G401.6 (cell line): ENCODE measurements at regions not wholly inside any gene's neighbourhood (a gene's known extent, or its start where the extent isn't known, plus 50 kb on each side); places are given as distances from the start of the nearest gene placed in this dataset.

Experiments used
- FAIRE-seq: peaks from 2 replicates; lab custom pipeline; 2012; peaks lifted over from hg19 to GRCh38; lab: Jason Lieb, UNC

DNA sequence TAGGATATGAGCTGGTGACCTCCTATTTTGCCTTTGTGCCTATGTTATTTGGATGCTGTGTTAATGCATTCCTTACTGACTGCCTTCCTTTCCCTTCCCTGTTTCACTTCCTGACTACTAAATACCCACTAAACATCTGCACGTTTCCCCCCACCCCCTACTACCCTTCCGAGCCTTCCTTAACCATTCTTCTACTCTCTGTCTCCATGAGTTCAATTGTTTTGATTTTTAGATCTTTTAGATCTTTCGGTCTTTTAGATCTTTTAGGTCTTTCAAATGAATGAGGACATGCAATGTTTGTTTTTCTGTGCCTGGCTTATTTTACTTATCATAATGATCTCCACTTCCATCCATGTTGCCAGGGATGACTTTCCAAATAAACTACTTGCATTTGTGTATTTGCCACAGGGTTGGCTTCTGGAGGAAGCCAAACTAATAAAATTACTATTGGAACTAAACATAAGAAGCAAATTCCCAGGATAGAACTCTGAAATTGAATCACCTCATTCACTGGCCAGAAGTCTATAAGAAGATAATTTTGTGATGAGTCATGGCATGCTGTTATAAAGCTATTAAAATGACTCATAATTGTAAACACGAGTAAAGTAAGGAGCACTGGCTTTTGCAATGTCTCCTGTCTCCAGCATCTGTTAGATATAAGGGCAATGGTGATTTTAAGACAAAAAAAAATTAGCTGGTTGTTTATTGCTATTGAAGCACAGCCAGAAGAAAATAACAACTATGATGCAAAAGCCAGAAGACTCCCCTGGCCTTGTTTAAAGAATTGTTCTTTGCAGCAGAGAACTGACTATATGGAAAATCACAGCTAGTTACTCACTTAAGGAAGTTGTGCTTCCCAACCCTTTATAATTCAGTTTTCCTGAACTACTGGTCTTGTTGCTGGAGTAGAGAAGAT, 586.3 kb downstream of the LRFN5 start:
- FAIRE-seq, result no peak

DNA sequence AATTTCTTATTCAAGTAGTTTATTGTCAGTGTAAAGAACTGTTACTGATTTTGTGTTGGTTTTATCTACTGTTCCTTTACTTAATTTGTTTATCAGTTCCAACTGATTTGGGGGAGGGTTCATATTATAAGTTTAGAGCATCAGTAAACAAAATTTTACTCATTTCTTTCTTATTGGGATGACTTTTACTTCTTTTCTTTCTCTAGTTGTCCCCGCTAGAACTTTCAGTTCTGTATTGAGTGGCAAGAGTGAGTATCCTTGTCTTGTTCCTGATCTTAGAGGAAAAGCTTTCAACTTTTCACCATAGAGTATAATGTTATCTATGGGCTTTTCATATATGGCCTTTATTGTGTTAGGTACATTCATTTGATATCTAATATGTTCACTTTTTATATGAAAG, 584.1 kb downstream of the LRFN5 start:
- no peak for FAIRE-seq

DNA sequence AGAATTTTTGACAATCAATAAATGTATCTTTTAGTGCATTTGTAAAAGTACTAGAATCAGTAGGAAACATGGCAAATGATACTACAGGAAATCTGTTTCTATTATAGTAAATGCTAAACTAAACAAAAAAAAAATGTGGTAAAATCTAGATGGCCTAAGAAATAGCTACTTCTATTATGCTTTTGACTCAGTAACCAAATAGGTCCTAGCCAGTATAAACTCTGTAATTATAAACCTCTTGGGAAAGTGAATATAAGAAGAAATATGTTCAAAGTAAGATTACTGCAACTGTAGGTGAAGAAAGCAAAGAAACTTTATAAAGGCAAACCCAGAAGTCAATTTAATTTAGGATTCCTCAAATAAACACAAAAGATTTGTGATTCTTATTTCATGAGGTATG, 581.2 kb downstream of the LRFN5 start:
- no peak for FAIRE-seq

DNA sequence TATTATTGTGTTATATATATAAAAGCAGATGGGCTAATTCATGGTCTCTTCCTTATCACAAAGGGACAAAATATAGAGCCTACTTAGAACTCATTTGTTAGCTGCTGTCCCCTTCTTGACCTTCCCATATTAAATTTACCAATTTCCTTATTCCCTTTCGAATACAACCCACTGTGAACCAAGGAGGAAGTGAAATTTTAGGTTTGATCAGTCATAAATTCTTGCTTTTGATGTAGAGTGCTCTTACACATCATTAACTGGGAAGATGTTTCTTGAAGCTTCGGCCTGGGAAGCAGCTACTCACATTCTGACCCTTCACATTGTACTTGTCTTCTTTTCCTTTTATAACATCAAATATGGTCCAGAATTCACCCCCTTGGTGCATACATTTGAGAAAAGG, 579.0 kb downstream of the LRFN5 start:
- FAIRE-seq, result no peak

DNA sequence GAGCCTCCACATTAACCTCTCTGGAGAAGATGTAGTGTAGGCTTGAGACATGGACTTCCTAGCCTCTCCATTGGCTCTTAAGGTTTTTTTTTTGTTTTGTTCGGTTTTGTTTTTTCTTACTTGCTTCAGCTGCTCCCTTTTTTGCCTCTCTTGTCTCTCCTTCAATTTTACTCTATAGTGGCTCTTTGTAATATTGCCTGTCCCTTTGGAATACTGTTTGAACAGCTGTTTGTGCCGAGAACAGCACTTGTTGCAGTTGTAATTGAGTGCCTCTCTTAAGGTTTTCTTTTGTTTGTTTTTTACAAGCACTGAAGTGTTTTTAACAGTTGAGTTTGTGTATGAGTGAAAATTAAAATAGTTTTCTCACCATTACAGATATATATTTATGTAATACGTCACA, 567.7 kb downstream of the LRFN5 start:
- no peak for FAIRE-seq

DNA sequence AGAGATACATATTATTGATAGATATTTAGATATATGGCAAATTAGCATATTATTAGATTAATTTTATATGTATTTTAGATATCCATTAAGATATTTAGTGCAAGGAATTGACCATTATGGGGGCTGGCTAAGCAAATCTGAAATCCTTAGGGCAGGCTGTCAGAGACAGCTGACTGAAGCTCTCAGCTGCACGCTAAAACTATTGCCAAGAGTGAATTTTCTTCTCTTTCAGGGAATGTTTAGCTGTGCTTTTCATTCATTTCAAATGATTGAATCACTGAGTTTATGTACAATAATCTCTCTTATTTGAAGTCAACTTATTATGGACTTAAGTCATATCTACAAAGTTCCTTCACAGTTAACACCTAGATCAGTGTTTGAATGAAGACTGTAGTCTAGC, 566.5 kb downstream of the LRFN5 start:
- no peak for FAIRE-seq

DNA sequence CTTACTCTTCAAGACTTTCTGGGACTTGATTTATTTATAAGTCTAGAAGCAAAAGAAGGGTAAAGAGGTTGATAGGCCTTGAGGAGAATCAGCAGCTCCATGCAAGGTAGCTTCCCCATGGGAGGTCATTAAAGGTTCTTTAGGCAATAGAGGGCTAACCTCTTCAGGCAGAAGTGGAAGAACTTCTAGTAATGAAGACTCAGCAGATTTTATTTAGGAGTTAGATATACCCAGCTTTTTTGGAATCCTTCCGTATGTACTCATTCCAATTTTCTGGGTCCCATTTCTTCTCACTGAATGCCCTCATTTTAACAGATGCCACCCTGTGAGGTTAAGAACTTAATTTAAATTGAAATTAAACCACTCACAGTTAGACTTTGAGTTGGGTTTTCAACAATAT, 565.6 kb downstream of the LRFN5 start:
- FAIRE-seq, result no peak

DNA sequence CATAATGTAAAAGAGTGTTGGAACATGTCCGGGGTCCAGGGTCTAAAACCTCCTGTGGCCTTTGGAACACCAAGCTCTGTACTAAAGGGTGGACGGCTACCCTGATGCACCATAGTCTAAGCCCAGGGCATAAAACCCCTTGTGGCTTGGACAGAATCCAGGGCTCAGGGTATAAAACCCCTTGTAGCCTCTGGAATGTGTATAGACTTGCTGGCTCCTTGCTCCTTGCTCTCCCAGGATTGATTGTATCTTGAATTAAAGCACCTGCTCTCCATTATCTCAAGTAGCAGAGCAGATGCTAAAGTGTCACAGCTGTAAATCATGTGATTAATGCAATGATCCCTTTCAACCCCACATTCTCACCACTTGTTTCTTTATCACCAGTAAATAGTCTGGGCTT, 556.5 kb downstream of the LRFN5 start:
- FAIRE-seq, result no peak

DNA sequence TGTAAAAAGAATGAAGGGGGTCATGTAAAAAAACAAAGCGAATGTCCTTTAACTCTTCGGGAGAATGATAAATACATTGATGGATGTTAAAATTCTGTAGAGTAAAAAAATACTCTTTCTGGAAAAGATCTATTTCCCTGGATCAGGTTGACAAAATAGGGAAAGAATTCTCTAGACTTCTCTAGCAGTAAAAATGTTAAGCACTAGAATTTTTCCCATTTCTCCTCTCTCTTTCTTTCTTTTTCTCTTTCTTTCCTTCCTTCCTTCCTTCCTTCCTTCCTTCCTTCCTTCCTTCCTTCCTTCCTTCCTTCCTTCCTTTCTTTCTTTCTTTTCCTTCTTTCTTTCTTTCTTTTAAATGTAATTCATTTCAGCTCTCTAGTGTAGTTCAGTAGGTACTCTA, 552.5 kb downstream of the LRFN5 start:
- no peak for FAIRE-seq

DNA sequence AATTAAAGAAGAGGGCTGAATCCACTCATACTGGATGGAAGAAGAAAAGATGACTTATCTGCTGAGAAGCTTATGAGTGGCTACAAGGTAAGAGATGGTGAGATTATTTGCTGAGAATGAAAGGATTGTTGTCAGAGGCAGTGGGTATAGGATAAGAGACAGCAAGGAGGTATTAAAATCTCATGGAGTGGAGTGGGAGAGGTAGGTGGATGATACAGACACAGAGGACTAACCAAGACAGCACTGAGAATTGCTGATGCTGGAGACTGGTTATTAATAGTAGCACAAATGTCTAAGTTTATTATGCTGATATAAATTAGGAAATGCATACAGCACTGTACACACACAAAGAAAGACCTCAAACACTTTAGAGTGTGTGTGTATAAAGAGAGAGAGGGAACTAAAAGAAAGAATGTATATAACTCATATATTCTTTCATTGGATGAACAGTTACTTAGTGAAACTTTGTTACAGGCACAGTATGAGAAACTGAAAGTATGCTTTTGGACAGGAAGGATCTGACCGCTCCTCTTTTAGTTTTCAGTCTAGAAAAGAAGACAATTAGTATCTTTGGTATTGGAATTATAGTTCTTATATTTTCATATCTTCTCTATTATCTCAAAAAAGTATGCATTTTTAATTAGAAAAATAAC, 543.1 kb downstream of the LRFN5 start:
- no peak for FAIRE-seq

DNA sequence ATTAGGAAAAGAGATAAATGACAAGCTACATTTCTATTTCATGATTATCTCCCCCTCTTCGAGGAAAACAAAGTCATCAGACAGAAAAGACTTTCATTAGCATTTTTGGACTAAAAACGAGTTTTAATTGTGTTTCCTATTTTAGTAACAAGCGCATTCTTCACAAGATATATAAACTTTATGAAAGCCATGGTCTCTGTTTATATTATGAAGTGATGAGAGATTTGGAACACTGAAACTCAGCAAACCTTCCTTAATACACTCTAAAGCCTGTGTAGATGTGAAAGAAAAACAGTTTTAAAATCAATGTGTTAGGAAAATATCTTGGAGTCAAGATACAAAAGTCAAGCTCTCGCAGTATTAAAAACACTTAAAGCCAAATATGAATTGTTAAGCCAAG, 539.1 kb downstream of the LRFN5 start:
- FAIRE-seq, result no peak

DNA sequence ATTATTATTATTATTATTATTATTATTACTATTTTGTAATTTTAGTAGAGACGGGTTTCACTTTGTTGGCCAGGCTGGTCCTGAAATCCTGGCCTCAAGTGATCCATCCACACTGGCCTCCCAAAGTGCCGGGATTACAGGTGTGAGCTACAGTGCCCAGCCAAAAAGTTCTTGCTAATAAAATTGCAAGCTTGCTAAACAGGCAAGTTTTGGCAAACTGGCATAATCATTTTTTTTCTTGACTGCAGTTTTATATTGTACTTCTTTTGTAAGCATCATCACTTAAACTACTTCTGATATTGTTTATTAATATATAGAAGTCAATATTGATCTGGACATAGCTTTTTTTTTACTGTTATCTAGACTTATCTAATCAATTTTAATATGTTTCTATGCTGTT, 536.4 kb downstream of the LRFN5 start:
- FAIRE-seq, result no peak

DNA sequence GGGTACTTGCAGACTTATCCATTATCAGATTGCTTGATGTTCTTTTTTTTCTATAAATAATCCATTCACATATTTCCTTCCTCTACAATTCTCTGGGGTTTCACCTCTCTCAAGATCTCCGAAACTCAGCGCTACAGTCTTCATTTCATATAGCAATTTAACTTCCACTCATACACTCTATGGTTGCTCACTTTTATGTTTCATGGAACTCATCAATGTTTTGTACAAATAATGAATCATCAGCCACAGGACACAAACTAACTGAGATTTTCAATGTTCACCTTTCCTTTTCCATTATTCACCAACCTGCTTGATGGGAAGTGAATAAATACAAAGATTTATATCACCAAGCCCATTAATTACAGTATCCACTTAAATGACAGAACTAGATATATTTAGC, 534.7 kb downstream of the LRFN5 start:
- no peak for FAIRE-seq

DNA sequence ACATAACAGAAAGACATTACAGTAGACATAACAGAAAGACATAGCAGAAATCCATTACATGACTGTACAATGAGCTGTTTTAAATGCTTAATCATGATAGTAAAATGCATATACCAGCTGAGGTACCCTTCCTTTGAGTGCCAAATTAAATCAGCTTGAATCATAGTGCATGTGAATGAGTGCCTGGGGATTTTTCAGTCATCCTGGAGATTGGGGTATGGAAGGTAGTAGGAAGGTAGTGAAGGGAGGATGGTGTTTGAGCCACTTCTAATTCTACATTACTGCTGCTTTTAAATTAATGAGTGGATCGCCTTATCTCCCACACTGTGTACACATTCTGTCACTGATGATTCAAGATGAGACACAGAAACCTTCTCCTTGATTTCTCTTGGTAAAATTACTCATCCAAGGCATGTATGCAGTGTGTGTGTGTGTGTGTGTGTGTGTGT, 534.2 kb downstream of the LRFN5 start:
- FAIRE-seq, result no peak

DNA sequence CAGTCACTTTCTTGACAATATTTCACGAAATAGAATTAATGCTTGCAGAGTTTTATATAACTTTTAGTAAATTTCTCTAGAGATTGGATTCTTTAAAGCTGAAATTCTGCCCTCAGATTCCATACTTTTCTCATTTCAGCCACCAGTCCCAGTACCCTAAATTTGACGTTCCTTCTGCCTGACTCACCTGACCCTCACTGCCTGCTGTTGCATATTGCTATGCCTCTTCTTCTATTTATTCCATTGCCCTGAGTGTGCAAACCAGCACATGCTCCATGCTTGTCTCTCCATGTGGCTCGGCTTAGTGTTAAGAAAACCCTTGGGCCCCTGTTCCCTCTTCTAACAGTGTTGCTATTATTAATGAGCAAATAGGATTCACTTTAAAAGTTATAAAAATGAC, 533.3 kb downstream of the LRFN5 start:
- FAIRE-seq, result no peak

DNA sequence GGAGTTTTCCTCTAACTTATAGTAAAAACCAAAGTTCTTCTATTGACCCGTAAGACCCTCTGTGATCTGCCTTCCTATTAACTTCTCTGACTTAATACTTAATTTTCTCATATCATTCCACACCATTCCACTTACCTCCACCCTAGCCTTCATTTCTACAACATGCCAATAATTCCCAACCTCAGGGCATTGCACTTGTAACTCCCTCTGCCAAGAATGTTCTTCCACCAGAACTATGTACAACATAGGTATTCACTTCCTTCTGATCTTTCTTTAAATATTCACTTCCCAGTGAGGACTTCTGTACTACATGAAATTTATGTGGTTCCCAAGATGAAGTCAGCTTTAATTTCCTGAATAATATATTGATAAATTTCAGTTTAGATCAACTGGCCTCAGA, 531.7 kb downstream of the LRFN5 start:
- FAIRE-seq, result no peak

DNA sequence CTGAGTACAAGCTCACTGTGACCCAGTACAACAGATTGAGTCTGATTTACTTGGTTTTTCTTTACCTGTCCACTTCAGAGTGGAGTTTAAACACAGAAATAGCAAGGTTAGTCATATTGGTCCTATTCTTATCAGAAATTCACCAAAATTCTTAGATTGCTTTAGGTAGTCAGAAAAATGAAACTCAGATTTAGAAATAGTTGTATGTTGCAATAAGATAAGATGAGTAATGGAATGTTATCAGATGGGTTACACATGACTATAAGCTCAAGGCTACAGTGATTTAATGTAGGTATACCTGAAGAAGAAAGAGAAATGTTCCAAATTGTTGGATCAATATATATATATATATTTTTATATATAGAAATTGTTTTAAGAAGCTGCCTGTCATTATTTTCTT, 524.1 kb downstream of the LRFN5 start:
- FAIRE-seq, result no peak

DNA sequence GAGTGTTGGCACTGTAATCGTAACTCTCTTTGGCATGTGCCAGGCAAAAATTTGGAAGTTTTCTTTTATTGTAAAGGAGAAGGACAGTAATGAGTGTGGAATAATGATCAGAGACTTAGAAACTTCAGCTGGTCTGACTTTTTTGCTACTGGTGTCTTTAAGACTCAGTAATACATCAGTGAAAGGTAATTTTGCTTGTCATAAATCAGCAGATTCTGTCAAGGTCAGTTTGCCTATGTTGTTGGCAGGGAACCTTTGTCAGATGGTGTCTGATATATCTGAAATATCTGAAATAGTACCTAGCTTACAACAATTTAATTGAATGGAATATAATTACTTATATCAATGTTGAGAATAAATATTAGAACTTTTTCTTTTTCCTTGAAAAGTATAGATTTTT, 516.9 kb downstream of the LRFN5 start:
- FAIRE-seq, result no peak

DNA sequence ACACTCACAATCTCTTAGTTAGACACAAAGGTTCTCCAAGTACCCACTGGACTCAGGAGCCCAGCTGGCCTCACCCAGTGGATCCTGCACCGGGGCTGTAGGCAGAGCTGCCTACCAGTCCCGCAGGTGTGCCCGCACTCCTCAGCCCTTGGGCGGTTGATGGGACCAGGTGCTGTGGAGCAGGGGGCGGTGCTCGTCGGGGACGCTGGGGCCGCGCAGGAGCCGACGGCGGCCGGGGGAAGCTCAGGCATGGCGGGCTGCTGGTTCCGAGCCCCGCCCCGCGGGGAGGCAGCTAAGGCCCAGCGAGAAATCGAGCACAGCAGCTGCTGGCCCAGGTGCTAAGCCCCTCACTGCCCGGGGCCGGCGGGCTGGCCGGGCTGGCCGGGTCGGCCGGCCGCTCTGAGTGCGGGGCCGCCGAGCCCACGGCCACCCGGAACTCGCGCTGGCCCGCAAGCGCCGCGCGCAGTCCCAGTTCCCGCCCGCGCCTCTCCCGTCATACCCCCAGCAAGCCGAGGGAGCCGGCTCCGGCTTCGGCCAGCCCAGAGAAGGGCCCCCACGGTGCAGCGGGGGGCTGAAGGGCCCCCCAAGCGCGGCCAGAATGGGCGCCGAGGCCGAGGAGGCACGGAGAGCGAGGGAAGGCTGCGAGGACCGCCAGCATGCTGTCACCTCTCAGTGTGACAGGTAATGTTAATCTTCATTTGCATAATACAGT, 506.8 kb downstream of the LRFN5 start:
- FAIRE-seq, result no peak

DNA sequence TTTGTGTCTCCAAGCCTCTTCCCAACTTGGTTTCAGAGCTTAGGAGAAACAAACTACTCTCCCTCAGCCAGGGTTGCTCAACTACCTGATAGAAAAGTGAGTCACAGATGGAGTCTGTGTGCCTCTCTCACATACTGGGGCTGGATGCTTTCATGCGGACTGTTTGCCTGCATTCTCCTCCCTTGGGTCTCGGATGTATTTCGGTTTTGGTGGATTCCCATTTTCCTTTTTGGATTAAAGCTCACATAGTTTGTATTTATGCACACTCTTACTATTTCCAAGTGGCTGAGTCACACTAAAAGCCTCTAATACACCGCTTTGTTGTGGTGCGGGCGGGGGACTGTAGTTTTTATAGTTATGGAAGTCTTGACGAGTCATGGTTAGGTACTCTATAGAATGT, 505.4 kb downstream of the LRFN5 start:
- FAIRE-seq, result no peak

DNA sequence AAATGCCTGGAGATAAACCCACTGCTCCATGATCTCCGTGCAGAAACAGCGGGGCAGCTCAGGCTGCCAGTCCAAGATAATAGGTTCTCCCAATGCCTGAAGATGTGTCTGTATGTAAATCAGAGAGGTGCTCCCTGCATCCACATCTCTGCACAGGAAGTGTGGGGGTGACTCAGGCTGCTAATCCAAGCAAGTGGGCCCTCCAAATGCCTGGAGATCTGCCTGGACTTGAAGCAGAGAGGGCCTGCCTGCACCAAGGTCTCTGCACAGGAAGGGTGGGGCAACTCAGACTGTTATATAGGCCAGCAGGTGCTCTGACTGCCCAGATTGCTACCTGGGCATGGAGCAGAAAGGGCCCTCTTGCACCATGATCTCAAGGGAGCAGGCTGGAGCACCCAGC, 504.7 kb downstream of the LRFN5 start:
- no peak for FAIRE-seq

DNA sequence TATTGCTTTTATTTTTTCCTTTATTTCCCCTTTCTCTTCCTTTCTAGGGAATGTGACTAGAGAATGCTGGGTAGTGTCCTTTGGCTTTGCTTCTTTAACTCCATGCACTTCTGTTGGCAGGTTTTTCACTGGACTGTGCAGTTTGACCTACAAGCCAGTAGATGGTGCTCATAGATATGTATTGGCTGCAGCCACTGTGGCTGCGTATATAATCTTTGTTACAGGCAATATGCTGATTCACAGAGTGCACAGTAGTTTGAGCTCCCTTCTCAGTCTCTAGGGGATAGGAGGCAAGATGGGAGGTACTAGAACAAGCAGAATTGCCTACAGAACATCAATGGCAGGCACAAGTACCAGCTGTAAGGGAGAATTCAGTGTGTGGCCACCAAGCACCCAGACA, 503.5 kb downstream of the LRFN5 start:
- FAIRE-seq, result no peak

DNA sequence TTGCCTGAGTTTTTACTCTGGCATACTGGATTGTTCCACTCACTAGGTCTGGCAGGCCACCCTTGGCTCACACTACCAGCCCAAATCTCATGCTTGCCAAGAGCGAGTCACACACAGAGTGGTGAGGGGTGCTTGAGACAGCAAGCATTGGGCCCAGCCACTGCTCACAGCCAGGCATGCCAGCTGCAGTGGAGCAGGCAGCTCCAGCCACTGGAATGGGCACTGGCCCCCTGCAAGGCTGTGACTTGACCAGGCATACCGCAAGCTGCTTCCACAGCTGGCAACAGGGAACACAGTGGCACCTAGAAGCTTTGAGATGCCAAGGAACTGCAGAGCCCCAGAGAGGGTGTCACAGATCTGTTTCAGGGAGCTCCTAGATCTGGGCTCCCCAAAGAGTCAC, 488.5 kb downstream of the LRFN5 start:
- FAIRE-seq, result no peak
